DND-41 (cell line): ENCODE measurements at regions not wholly inside any gene's neighbourhood (a gene's known extent, or its start where the extent isn't known, plus 50 kb on each side); places are given as distances from the start of the nearest gene placed in this dataset.

Experiments used
- CTCF ChIP-seq: IDR thresholded peaks from 2 replicates; pipeline ENCODE4 v1.5.1; 2012; ENCODE audit warnings: borderline replicate concordance, low read length, moderate library complexity, mild to moderate bottlenecking; ENCODE audit not compliant: poor library complexity, severe bottlenecking; ENCODE audit errors: extremely low read depth
- EZH2 ChIP-seq: IDR thresholded peaks from 3 replicates; pipeline ENCODE4 v1.6.1; 2012; ENCODE audit warnings: borderline replicate concordance, low read depth, mild to moderate bottlenecking, moderate library complexity, low read length, inconsistent platforms; ENCODE audit not compliant: severe bottlenecking

GRCh38 chr5:54671681-54672080 lies 154.1 kb downstream of the SNX18 start:
- TF ChIP-seq CTCF (no peak), EZH2 (no peak)
